ENCODE measurements at regions not wholly inside any gene's neighbourhood (a gene's known extent, or its start where the extent isn't known, plus 50 kb on each side); places are given as distances from the start of the nearest gene placed in this dataset.

GRCh38 chr2:128841803-128842202, 523.1 kb upstream of the HS6ST1 start:
- Histone ChIP-seq H3K27ac (replicated peaks) (no peak overlapping the region), H3K27me3 (ENCODE audit: insufficient read depth, poor library complexity, severe bottlenecking) (no peaks in the 10 kb centered on the region), H3K4me3 (replicated peaks; ENCODE audit: insufficient read depth, low read length) (no peak overlapping the region)
- TF ChIP-seq POLR2AphosphoS5 (IDR thresholded peaks at IDR 0.05; ENCODE audit: low read depth) (no peak), GABPA (IDR thresholded peaks at IDR 0.05; ENCODE audit: low read depth) (no peak), CTCF (IDR thresholded peaks at IDR 0.05; ENCODE audit: insufficient read depth, low read length) (no peak), REST (IDR thresholded peaks at IDR 0.05; ENCODE audit: insufficient replicate concordance, low read depth) (no peak), SPI1 (IDR thresholded peaks at IDR 0.05; ENCODE audit: borderline replicate concordance, low read depth) (no peak)
- no peak for DNase-seq (ENCODE audit: low read depth in 1 of 2, low spot score in 1 of 2)

GRCh38 chr2:128867311-128867710, 548.6 kb upstream of the HS6ST1 start:
- peaks cover 5% of the 10 kb centered on the region for H3K27me3 ChIP-seq (ENCODE audit: insufficient read depth, poor library complexity, severe bottlenecking)
- TF ChIP-seq CTCF (IDR thresholded peaks at IDR 0.05; ENCODE audit: insufficient read depth, low read length) = no peak
- TF ChIP-seq POLR2AphosphoS5 (IDR thresholded peaks at IDR 0.05; ENCODE audit: low read depth) = no peak
- TF ChIP-seq SPI1 (IDR thresholded peaks at IDR 0.05; ENCODE audit: borderline replicate concordance, low read depth) = no peak
- no peak for TF ChIP-seq REST (IDR thresholded peaks at IDR 0.05; ENCODE audit: insufficient replicate concordance, low read depth)
- TF ChIP-seq GABPA (IDR thresholded peaks at IDR 0.05; ENCODE audit: low read depth) = no peak
- no peak overlapping the region for H3K4me3 ChIP-seq (replicated peaks; ENCODE audit: insufficient read depth, low read length)
- DNase-seq (ENCODE audit: low read depth in 1 of 2, low spot score in 1 of 2) = no peak
- H3K27ac ChIP-seq (replicated peaks) = no peak overlapping the region

- H3K27ac ChIP-seq (replicated peaks) = no peak overlapping the region
- peaks cover 6% of the 10 kb centered on the region for H3K27me3 ChIP-seq (ENCODE audit: insufficient read depth, poor library complexity, severe bottlenecking)
- DNase-seq (ENCODE audit: low read depth in 1 of 2, low spot score in 1 of 2) = no peak
- TF ChIP-seq SPI1 (IDR thresholded peaks at IDR 0.05; ENCODE audit: borderline replicate concordance, low read depth) (no peak), REST (IDR thresholded peaks at IDR 0.05; ENCODE audit: insufficient replicate concordance, low read depth) (no peak), GABPA (IDR thresholded peaks at IDR 0.05; ENCODE audit: low read depth) (no peak), CTCF (IDR thresholded peaks at IDR 0.05; ENCODE audit: insufficient read depth, low read length) (no peak), POLR2AphosphoS5 (IDR thresholded peaks at IDR 0.05; ENCODE audit: low read depth) (no peak)
- no peak overlapping the region for H3K4me3 ChIP-seq (replicated peaks; ENCODE audit: insufficient read depth, low read length)
These were observed 549.4 kb upstream of the HS6ST1 start for GRCh38 chr2:128867936-128868636.

Measured in HL-60 (cell line).